HCT116 (cell line): ENCODE measurements at regions not wholly inside any gene's neighbourhood (a gene's known extent, or its start where the extent isn't known, plus 50 kb on each side); places are given as distances from the start of the nearest gene placed in this dataset.

Experiments used
- ATAC-seq: fragments of 200-7000 bp; cut with Tn5 transposase; 2 replicates; pipeline ENCODE4 v1.9.1; 2020; ENCODE audit warnings: mild to moderate bottlenecking, moderate library complexity
- BruUV-seq: library from RNA; stranded (reverse); fragments of 400-500 nt; replicated peaks from 2 replicates; lab custom pipeline; 2021; lab: Mats Ljungman, UMichigan
- CTCF ChIA-PET: fragments of 300-600 bp; sonication (Branson Sonifier 250); formaldehyde crosslinking; loops from one replicate; lab custom pipeline; 2021; ENCODE audit warnings: antibody characterized with exemption; lab: Charles Lee
- POLR2A ChIA-PET: fragments of 300-600, 350-600 bp; sonication (Branson Sonifier 250); formaldehyde crosslinking; loops from one replicate; lab custom pipeline; 2021; ENCODE audit warnings: antibody characterized with exemption; lab: Charles Lee
- RAD21 ChIA-PET, 2 experiments: fragments of 300-600 bp; sonication (Branson Sonifier 250); formaldehyde crosslinking; loops; one replicate each; lab custom pipeline; 2023; ENCODE audit warnings: low total read pairs in 2 of 2; ENCODE audit not compliant: uncharacterized antibody in 2 of 2, unreplicated experiment in 2 of 2, low non-redundant PET in 1 of 2; lab: Charles Lee
- DNase-seq: peaks from one replicate; pipeline ENCODE4 v3.0.0-alpha.2; 2010; ENCODE audit warnings: low read depth, low spot score
- H2AFZ ChIP-seq: fragments of 200-600 bp; shearing (Covaris generic), sonication (generic); 2 replicates; pipeline ENCODE4 v1.6.1; 2017; ENCODE audit warnings: low read depth, mixed run types, mixed read lengths, antibody characterized with exemption, low read length; ENCODE audit not compliant: poor library complexity, severe bottlenecking
- H3K27ac ChIP-seq: 2 replicates; pipeline ENCODE4 v1.5.1; 2012; ENCODE audit warnings: low read depth, low read length
- H3K27me3 ChIP-seq: fragments of 200-600 bp; sonication (generic); 2 replicates; pipeline ENCODE4 v1.6.1; 2016; ENCODE audit warnings: mixed run types, low read length, mixed read lengths; ENCODE audit not compliant: insufficient read depth
- H3K36me3 ChIP-seq, 2 experiments: fragments of 200-500 bp in 1 of 2; fragments of 200-600 bp in 1 of 2; sonication (Bioruptor generic) in 1 of 2; sonication (generic) in 1 of 2; 2 replicates each; pipeline versions ENCODE4 v1.5.1 to v1.6.1; 2014 to 2016; ENCODE audit warnings: low read length in 2 of 2, inconsistent platforms in 1 of 2, mixed read lengths in 1 of 2, mixed run types in 1 of 2; ENCODE audit not compliant: insufficient read depth in 2 of 2, control insufficient read depth in 1 of 2
- H3K4me1 ChIP-seq, 2 experiments: fragments of 200-600 bp in 1 of 2; sonication (generic) in 1 of 2; 2 replicates each; pipeline versions ENCODE4 v1.5.1 to v1.6.1; 2012 to 2017; ENCODE audit warnings: low read length in 2 of 2, inconsistent platforms in 1 of 2, mild to moderate bottlenecking in 1 of 2, mixed read lengths in 1 of 2, mixed run types in 1 of 2, moderate library complexity in 1 of 2; ENCODE audit not compliant: insufficient read depth in 2 of 2, control insufficient read depth in 1 of 2
- H3K4me2 ChIP-seq: fragments of 200-600 bp; sonication (generic); 2 replicates; pipeline ENCODE4 v1.6.1; 2017; ENCODE audit warnings: mixed run types, low read length, mixed read lengths
- H3K4me3 ChIP-seq, 2 experiments: fragments of 200-600 bp in 1 of 2; sonication (generic) in 1 of 2; replicated peaks in 1 of 2; 2 replicates each; pipeline ENCODE4 v1.5.1; 2011 to 2016; ENCODE audit warnings: low read length in 2 of 2, control low read depth in 1 of 2, low read depth in 1 of 2, mild to moderate bottlenecking in 1 of 2, mixed read lengths in 1 of 2, mixed run types in 1 of 2
- H3K79me2 ChIP-seq: fragments of 200-600 bp; sonication (generic); 2 replicates; pipeline ENCODE4 v1.6.1; 2017; ENCODE audit warnings: mild to moderate bottlenecking, mixed run types, low read length, moderate library complexity, mixed read lengths; ENCODE audit not compliant: insufficient read depth
- H3K9ac ChIP-seq: fragments of 200-600 bp; sonication (generic); 2 replicates; pipeline ENCODE4 v1.6.1; 2016; ENCODE audit warnings: low read length, mixed read lengths
- H3K9me2 ChIP-seq: fragments of 200-600 bp; sonication (generic), shearing (Covaris generic); 2 replicates; pipeline ENCODE4 v1.6.1; 2017; ENCODE audit warnings: mixed run types, mild to moderate bottlenecking, moderate library complexity; ENCODE audit not compliant: insufficient read depth
- H3K9me3 ChIP-seq, 2 experiments: fragments of 200-500 bp in 1 of 2; fragments of 200-600 bp in 1 of 2; sonication (Bioruptor generic) in 1 of 2; sonication (generic) in 1 of 2; 2 replicates each; pipeline ENCODE4 v1.6.1; 2014 to 2017; ENCODE audit warnings: low read length in 2 of 2, mixed read lengths in 2 of 2, inconsistent platforms in 1 of 2, low read depth in 1 of 2, mild to moderate bottlenecking in 1 of 2, mixed run types in 1 of 2, moderate library complexity in 1 of 2; ENCODE audit not compliant: control insufficient read depth in 1 of 2, insufficient read depth in 1 of 2
- H4K20me1 ChIP-seq: fragments of 200-600 bp; sonication (generic), shearing (Covaris generic); 2 replicates; pipeline ENCODE4 v1.6.1; 2017; ENCODE audit warnings: mixed run types, mild to moderate bottlenecking, moderate library complexity; ENCODE audit not compliant: insufficient read depth
- CBX3 ChIP-seq: IDR thresholded peaks from 2 replicates; pipeline ENCODE4 v1.6.1; 2012; ENCODE audit warnings: low read depth
- CEBPB ChIP-seq: IDR thresholded peaks from 2 replicates; pipeline ENCODE4 v1.6.1; 2012; ENCODE audit warnings: low read depth
- EZH2phosphoT487 ChIP-seq: fragments of 200-600 bp; IDR thresholded peaks from 2 replicates; pipeline ENCODE4 v1.6.1; 2018; ENCODE audit warnings: antibody characterized with exemption, borderline replicate concordance
- FOSL1 ChIP-seq: IDR thresholded peaks from 2 replicates; pipeline ENCODE4 v1.6.1; 2012; ENCODE audit warnings: low read depth
- JUND ChIP-seq: IDR thresholded peaks from 2 replicates; pipeline ENCODE4 v1.6.1; 2012
- MAX ChIP-seq: IDR thresholded peaks from 2 replicates; pipeline ENCODE4 v1.6.1; 2012
- POLR2AphosphoS5 ChIP-seq: IDR thresholded peaks from 2 replicates; pipeline ENCODE4 v1.6.1; 2011; ENCODE audit warnings: mild to moderate bottlenecking, low read depth, low read length, moderate library complexity
- RAD21 ChIP-seq: IDR thresholded peaks from 2 replicates; pipeline ENCODE4 v1.6.1; 2012; ENCODE audit warnings: low read depth, mild to moderate bottlenecking
- REST ChIP-seq: IDR thresholded peaks from 2 replicates; pipeline ENCODE4 v1.6.1; 2012; ENCODE audit warnings: low read depth
- SIN3A ChIP-seq: IDR thresholded peaks from 2 replicates; pipeline ENCODE4 v1.6.1; 2012; ENCODE audit warnings: low read depth
- SP1 ChIP-seq: IDR thresholded peaks from 2 replicates; pipeline ENCODE4 v1.6.1; 2012; ENCODE audit warnings: low read depth
- SRF ChIP-seq: IDR thresholded peaks from 2 replicates; pipeline ENCODE4 v1.6.1; 2012; ENCODE audit warnings: low read depth
- TCF7L2 ChIP-seq: IDR thresholded peaks from 2 replicates; pipeline ENCODE4 v1.7.0; 2011; ENCODE audit warnings: borderline replicate concordance, inconsistent platforms; ENCODE audit not compliant: insufficient read depth, insufficient read length; ENCODE audit errors: extremely low read depth
- YY1 ChIP-seq: IDR thresholded peaks from 2 replicates; pipeline ENCODE4 v1.6.1; 2011; ENCODE audit warnings: low read length, low read depth, moderate library complexity, mild to moderate bottlenecking; ENCODE audit not compliant: insufficient replicate concordance; ENCODE audit errors: extremely low read depth
- ZBTB33 ChIP-seq: IDR thresholded peaks from 2 replicates; pipeline ENCODE4 v1.6.1; 2011; ENCODE audit warnings: mild to moderate bottlenecking, low read length, moderate library complexity; ENCODE audit not compliant: insufficient replicate concordance; ENCODE audit errors: extremely low read depth
- ZFX ChIP-seq: fragments of 450-650 bp; IDR thresholded peaks from 2 replicates; pipeline ENCODE4 v1.6.1; 2017
- ZNF274 ChIP-seq: fragments of 200-500 bp; sonication (Bioruptor generic); IDR thresholded peaks from 2 replicates; pipeline ENCODE4 v1.6.1; 2014; ENCODE audit warnings: mild to moderate bottlenecking, low read depth, low read length, inconsistent platforms
- intact Hi-C: fragments of 100-400 bp; cut with micrococcal nuclease; formaldehyde crosslinking; loops from 2 replicates; pipeline ENCODE4 v1.10.0; 2022

GRCh38 chr7:79868010-79868409 is 266.6 kb upstream of the GNAI1 start (continued):
- no peak for TF ChIP-seq REST
- TF ChIP-seq FOSL1 = no peak
- TF ChIP-seq EZH2phosphoT487 = no peak
- TF ChIP-seq MAX = no peak
- no peak for TF ChIP-seq SRF
- TF ChIP-seq CEBPB = no peak

GRCh38 chr7:79862447-79863210 is 272.0 kb upstream of the GNAI1 start:
- no peaks in the 10 kb centered on the region for H3K9me2 ChIP-seq
- no TSS peak for BruUV-seq
- TF ChIP-seq CEBPB (no peak), SP1 (no peak), YY1 (no peak), TCF7L2 (no peak), CBX3 (no peak), ZFX (no peak), MAX (no peak), JUND (no peak), SRF (no peak), POLR2AphosphoS5 (no peak), EZH2phosphoT487 (no peak), ZBTB33 (no peak), ZNF274 (no peak), SIN3A (no peak), RAD21 (no peak)

More at GRCh38 chr7:79862447-79863210, 272.0 kb upstream of the GNAI1 start:
- POLR2A ChIA-PET = no interaction called here
- Histone ChIP-seq H2AFZ (no peak overlapping the region), H3K27ac (no peak overlapping the region), H3K4me1 (no peaks in the 10 kb centered on the region), H3K9me3 (no peaks in the 10 kb centered on the region), H3K36me3 (no peaks in the 10 kb centered on the region), H4K20me1 (no peaks in the 10 kb centered on the region), H3K79me2 (no peaks in the 10 kb centered on the region), H3K4me2 (no peak overlapping the region), H3K4me3 (no peak overlapping the region), H3K27me3 (no peaks in the 10 kb centered on the region), H3K9ac (no peak overlapping the region)
- DNase-seq (no peak), ATAC-seq (no peak)
- RAD21 ChIA-PET = no interaction called here
- intact Hi-C loops = no loop called here
- CTCF ChIA-PET = no interaction called here
